IMR-90 (cell line): ENCODE measurements at regions not wholly inside any gene's neighbourhood (a gene's known extent, or its start where the extent isn't known, plus 50 kb on each side); places are given as distances from the start of the nearest gene placed in this dataset.

Experiments
- CTCF ChIP-seq: conservative IDR thresholded peaks from 2 replicates; pipeline ENCODE4 v1.5.1; 2012; ENCODE audit warnings: mild to moderate bottlenecking, low read depth, low read length, improper control_type of control experiment
- POLR2A ChIP-seq: IDR thresholded peaks from 2 replicates; pipeline ENCODE4 v1.6.1; 2012; ENCODE audit warnings: mild to moderate bottlenecking, low read depth, low read length

DNA sequence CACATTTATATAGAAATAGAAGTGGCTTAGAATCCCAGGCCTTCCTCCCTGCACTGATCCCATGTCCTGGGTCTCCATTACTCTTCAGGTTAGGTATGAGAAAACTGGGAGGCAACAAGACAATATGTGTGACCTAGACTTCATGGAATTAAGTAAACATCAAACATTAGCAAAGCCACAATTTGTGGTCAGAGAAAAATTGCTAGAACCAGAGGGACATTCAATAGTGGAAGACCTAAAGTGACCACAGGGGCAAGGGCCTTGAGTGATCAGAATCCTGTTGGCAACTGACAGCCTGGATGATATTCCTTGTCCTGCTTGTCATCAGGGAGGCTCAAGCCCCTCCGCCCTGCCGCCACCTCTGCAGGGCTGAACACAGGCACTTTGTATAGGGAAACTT is 322.8 kb upstream of the CTNNB1 start:
- no peak for TF ChIP-seq CTCF
- TF ChIP-seq POLR2A = no peak
